ENCODE measurements at regions not wholly inside any gene's neighbourhood (a gene's known extent, or its start where the extent isn't known, plus 50 kb on each side); places are given as distances from the start of the nearest gene placed in this dataset.

DNA sequence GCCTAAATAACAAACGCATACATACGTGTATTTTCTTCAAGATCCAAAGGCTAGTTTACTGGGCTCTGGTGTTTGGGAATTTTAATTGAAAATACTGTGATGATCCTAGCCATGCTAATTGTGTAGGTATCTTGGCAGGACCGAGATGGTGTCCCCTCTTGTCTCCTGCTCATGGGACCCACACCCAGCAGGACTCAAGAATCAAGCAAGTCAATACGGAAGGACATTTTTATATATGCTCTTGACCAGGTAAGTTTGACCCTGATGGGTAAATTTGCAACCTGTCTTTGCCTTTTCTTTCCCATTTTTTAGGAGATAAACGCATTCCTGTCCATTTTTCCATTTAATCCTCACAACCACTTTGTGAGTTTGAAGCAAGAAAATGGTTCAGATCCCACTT, 111.8 kb upstream of the MYCN start:
- DNase-seq = no peak

- DNase-seq = no peak
Observed at GRCh38 chr2:15829091-15829801, 111.1 kb upstream of the MYCN start.

DNA sequence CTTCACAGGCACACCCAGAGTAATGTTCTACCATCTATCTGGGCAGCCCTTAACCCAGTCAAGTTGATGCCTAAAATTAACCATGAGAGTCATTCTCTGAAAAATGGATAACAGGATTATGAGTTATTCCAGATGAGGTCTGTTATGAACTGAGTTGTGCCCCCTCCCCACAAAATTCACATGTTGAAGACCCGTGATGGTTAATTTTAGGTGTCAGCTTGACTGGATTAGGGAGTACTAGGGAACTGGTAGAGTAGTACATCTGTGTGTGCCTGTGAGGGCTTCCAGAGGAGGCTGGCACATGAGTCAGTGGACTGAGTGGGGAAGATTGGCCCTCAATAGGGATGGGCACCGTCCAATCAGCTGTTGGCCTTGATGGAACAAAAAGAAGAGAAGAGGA, 110.4 kb upstream of the MYCN start:
- DNase-seq = no peak

GRCh38 chr2:15830937-15831549, 109.3 kb upstream of the MYCN start:
- no peak for DNase-seq

DNA sequence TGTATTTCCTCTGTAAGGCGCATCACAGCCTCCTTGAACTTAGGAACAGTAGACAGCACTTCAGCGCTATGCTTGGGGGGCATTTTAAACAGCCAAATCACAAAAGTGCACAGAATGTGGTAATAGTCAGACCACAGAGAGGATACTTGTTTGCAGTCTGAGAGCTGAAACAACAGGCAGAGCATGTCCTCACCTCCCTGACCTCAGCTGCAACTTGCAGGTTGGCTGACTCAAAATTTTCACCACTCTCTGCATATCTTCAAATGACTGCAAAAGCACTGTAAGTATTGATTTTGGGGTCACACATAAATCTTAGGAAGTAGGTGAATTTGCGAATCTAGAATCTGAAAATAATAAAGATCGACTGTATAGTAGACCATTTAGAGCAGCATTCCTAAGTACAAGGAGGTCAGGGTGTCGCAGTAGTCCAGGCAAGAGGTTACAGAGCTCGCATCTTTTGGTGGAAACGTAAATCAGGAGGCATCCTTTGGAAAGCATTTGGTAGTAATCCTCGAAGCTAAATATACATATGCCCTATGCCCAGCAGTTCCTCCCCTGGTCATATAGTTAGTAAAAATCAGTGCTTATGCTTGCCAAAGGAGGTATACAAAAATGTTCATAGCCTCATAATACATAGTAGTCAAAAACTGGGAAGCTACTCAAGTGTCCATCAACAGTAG, 108.2 kb upstream of the MYCN start:
- no peak for DNase-seq

GRCh38 chr2:15832849-15833680, 107.3 kb upstream of the MYCN start:
- DNase-seq = no peak

GRCh38 chr2:15833731-15834130, 106.6 kb upstream of the MYCN start:
- no peak for DNase-seq

- DNase-seq = no peak
Observed at GRCh38 chr2:15834381-15835031, 105.8 kb upstream of the MYCN start.

DNA sequence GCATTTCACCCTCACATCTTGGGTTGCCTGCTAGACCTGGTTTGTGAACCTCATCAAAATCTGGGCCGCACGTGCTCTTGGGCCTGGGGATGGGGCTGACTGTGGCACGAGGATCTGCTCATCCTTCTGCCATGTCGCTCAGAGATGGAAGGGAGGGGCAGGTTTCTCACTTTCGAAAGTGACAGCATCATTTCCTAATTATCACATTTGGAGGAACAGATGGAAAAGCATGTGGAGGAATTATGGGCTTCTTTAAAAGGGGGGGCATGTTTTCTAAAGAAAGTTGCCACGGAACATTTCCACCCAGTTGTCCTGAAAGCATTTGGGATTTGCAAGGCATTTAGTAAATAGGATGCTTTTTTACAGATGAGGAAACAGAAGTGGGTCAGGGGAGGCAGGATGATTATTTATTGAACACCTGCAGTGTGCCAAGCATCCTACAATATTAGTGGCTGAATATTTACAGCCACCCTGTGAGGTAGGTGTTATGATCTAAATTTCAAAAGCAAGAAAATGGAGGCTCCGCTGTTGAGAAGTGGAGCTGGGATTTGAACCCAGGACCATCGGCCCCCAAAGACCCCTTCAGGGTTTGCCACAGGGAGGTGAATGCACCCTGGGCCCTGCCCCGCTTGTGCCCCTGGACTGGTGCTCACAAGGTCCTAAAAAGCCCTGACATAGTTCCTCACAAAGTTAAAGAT, 104.2 kb upstream of the MYCN start:
- no peak for DNase-seq

DNA sequence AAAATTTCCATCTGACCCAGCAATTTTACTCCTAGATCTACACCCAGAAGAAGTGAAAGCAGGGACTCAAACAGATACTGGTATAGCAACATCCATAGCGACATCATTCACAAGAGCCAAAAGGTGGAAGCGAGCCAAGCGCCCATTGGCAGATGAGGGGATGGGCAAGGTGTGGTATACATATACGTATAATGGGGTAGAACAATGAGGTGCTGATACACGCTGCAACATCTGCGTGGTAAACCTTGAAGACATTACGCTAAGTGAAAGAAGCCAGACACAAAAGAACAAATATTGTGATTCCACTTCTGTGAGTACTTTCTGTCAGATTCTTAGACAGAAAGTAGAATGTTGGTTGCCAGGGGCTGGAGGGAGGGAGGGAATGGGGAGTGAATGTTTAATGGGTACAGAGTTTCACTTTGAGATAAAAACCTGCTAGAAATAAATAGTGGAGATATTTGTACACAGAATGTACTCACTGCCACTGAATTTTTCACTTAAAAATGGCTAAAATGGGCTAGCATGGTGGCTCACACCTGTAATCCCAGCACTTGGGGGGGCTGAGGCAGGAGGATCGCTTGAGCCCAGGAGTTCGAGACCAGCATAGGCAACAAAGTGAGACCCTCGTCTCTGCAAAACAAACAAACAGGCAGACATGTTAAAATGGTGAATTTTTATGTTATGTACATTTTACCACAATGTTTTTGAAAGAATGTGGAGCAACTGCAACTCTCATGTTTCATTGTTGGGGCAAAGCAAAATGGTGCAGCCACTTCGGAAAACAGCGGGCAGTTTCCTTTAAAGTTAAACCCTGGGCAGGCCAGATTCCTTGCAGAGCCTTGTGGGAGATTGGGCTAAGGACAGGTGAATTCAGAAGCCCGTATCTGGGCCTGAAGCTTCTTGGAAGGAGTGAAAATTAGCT, 103.4 kb upstream of the MYCN start:
- no peak for DNase-seq

DNA sequence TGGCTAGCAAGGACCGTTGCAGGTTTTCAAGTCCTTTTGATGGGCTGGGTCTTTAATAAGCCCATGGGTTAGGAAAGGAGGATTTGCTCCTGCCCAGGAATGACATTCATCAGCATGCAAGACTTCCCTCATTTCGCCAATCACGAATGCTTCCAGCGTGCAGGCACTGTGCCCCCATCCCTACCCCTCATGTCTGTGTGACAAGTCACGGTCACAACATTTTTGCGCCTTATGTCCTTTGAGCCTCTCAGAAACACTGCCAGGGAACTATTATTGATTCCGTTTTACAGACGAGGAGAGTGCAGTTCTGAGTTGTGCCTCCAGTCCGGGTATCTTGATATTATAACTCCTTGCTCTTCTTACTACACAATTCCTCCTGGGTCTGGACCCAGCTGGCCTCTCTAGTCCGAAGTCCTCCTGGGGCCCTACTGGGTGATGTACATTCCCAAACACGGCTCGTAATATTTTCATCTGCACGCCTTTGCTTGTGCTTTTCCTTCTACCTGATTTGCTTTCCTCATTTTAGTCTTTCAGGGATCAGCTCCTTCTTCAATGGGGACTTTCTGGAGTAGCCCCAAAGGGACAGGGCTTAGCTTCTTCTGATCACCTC, 101.8 kb upstream of the MYCN start:
- DNase-seq = no peak

DNA sequence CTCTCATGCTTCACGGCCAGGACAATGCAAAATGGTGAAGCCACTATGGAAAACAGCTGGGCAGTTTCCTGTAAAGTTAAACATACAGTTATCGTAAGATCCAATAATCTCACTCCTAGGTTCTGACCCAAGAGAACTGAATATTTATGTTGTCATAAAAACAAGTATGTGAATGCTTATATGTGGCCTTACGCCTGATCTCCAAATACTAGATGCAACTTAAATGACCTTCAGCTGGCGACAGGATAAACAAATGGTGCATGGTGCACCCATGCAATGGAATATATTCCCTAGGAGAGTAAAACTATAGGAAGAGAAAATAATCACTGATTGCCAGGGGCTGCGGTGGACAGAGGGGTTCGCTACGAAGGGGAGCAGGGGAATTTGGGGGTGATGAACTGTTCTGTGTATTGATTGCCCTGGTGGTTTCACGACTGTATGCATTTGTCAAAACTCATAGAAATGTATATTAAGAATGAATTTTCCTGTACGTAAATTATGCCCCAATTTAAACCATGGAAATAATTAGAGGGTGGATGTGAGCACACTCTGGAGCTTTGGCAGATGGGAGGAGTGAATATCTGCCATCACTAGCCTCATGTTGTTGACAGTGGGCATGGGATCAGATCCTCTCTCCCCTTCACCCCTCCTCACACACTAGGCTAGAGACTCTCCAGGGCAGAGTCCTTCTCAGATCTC, 100.8 kb upstream of the MYCN start:
- no peak for DNase-seq

GRCh38 chr2:15840148-15840547, 100.2 kb upstream of the MYCN start:
- no peak for DNase-seq

- no peak for DNase-seq
Observed at GRCh38 chr2:15840969-15841368, 99.4 kb upstream of the MYCN start.

DNA sequence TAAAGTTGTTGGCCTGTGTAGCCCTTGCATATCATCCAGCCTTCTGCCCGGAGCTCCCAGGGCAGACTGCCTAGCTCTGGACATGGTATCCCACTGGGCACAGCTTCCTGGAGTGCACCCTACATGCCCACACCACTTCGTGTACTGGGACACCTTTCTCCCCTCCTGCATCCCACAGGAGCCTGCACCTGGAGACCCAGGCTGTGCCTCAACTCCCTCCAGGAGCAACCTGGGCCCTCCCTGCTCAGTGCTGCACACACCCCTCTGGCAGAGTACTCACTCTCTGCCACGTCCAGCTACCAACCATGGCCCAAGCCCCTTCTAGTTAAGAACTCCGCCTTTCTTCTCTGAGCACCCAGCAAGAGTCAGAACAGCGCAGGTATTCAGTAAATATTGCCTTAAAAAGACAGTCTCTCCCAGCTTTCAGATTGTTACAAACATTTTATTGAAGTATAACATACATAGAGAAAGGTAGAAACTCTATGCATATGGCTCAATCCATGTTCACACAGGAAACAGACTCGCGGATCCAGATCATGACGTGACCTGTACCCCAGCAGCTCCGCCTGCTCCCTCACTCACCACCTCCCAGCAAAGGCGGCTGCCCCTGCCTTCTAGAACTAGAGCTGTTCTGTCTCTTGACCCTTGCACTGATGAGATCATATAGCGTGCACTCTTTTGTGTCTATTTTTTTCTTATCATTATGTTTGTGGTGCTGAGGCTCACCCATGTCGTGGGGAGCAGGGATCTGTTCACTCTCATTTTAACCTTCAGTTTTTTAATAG, 98.4 kb upstream of the MYCN start:
- DNase-seq = no peak

GRCh38 chr2:15842758-15843666, 97.3 kb upstream of the MYCN start:
- no peak for DNase-seq

GRCh38 chr2:15844211-15844801, 96.0 kb upstream of the MYCN start:
- no peak for DNase-seq

DNA sequence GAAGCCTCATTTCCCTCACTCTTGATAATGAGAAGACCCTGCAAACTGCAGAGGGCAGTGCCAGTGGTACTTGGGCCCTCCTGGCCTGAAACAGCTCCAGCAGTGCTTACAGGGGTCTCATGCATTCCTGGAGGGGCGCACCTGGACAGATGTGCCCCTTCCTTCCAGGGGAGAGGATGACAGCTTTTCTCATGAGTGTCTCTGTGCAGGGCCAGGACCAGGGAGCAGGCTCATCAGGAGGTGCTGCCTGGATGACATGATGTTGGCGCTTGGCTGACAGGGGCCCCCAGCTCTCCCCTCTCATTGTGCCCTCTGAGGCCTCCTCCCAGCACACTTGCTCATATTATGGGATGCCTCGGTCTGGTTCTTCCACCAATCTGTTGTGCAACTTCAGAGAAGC, 95.1 kb upstream of the MYCN start:
- DNase-seq = no peak

All from stimulated activated CD4-positive, alpha-beta T cell treated with anti-CD3 and anti-CD28 coated beads, Interleukin-2, amount 100 ng/mL, for 24 hours (primary cell).